ENCODE measurements at regions not wholly inside any gene's neighbourhood (a gene's known extent, or its start where the extent isn't known, plus 50 kb on each side); places are given as distances from the start of the nearest gene placed in this dataset.

- TF ChIP-seq CTCF (conservative IDR thresholded peaks at IDR 0.05; ENCODE audit: low read length) (no peak), EZH2phosphoT487 (IDR thresholded peaks at IDR 0.05; ENCODE audit: borderline replicate concordance) (no peak)
Measured at GRCh38 chr9:105912863-105913516, 218.6 kb downstream of the TMEM38B start.

Data from Loucy (cell line).